NCI-H226 (cell line): ENCODE measurements at regions not wholly inside any gene's neighbourhood (a gene's known extent, or its start where the extent isn't known, plus 50 kb on each side); places are given as distances from the start of the nearest gene placed in this dataset.
"Not testable (repeated sequence)": the region's sequence is repeated elsewhere in the genome, so short reads cannot be mapped to it uniquely, and the experiment has no call there.

Experiments
- DNase-seq: peaks from one replicate; pipeline ENCODE4 v3.0.0-alpha.2; 2015

- no peak for DNase-seq
These were observed 82.5 kb upstream of the SULF2 start for GRCh38 chr20:47867831-47868230.

- no peak for DNase-seq
These were observed 81.2 kb upstream of the SULF2 start for GRCh38 chr20:47866480-47866879.

GRCh38 chr20:47865912-47866311 lies 80.6 kb upstream of the SULF2 start:
- no peak for DNase-seq

- no peak for DNase-seq
These were observed 80.2 kb upstream of the SULF2 start for GRCh38 chr20:47865451-47865850.

GRCh38 chr20:47863981-47864380 lies 78.7 kb upstream of the SULF2 start:
- DNase-seq = no peak

- no peak for DNase-seq
These were observed 78.2 kb upstream of the SULF2 start for GRCh38 chr20:47863315-47863965.

GRCh38 chr20:47862574-47863240 lies 77.4 kb upstream of the SULF2 start:
- DNase-seq = no peak

GRCh38 chr20:47861116-47861515 lies 75.8 kb upstream of the SULF2 start:
- DNase-seq = no peak

GRCh38 chr20:47860049-47860830 lies 75.0 kb upstream of the SULF2 start:
- no peak for DNase-seq

- no peak for DNase-seq
These were observed 74.0 kb upstream of the SULF2 start for GRCh38 chr20:47859278-47859677.

GRCh38 chr20:47857569-47858464 lies 72.5 kb upstream of the SULF2 start:
- no peak for DNase-seq

GRCh38 chr20:47857187-47857568 lies 71.9 kb upstream of the SULF2 start:
- DNase-seq = no peak

- DNase-seq = no peak
These were observed 70.5 kb upstream of the SULF2 start for GRCh38 chr20:47855799-47856198.

- peak; percentile 8 for DNase-seq
These were observed 69.5 kb upstream of the SULF2 start for GRCh38 chr20:47854687-47855212.

GRCh38 chr20:47851774-47852173 lies 66.5 kb upstream of the SULF2 start:
- DNase-seq = no peak

- no peak for DNase-seq
These were observed 64.9 kb upstream of the SULF2 start for GRCh38 chr20:47850146-47850545.

GRCh38 chr20:47849596-47849995 lies 64.3 kb upstream of the SULF2 start:
- DNase-seq = no peak

- no peak for DNase-seq
These were observed 63.7 kb upstream of the SULF2 start for GRCh38 chr20:47849006-47849405.

GRCh38 chr20:47848534-47848933 lies 63.3 kb upstream of the SULF2 start:
- DNase-seq = not testable (repeated sequence)

GRCh38 chr20:47847884-47848485 lies 62.7 kb upstream of the SULF2 start:
- no peak for DNase-seq

- DNase-seq = not testable (repeated sequence)
These were observed 61.9 kb upstream of the SULF2 start for GRCh38 chr20:47847220-47847619.

GRCh38 chr20:47846651-47847050 lies 61.4 kb upstream of the SULF2 start:
- not testable (repeated sequence) for DNase-seq
